Right lung (tissue), 2 donors: ENCODE measurements at regions not wholly inside any gene's neighbourhood (a gene's known extent, or its start where the extent isn't known, plus 50 kb on each side); places are given as distances from the start of the nearest gene placed in this dataset.
"Not testable (repeated sequence)": the region's sequence is repeated elsewhere in the genome, so short reads cannot be mapped to it uniquely, and the experiment has no call there.

Source experiments
- DNase-seq, 2 donors: peaks; one replicate each; pipeline ENCODE4 v3.0.0-alpha.2; 2013

GRCh38 chr2:34552337-34552736, 953.2 kb upstream of the FAM98A start:
- no peak for DNase-seq

DNA sequence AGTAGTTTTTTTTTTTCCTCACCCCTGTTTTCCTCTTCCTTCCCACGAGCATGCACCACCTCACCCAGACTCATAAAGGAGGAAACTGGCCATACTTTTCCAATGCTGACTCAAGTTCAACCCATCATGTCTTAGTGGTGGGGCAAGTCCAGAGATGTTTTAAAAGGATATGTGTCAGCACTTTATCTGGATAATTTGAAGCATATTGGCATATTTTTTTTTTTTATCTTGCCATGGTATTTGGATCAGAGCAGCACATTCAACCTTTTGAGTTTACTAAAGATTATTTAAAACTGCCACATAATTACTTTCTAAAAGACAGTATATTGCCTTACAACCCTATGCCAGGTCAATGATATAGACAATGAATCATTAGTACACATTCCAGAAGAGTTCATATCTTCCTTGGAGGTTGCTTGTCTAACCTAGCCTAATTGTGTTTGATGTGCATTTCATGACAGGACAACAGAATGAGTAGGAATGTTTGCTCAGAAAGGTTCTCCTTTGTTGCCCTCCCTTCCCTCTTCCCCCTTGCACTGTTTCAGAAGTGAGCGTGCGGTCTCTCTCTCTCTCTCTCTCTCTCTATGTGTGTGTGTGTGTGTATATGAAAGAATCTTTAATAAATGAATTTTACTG, 950.7 kb upstream of the FAM98A start:
- no peak for DNase-seq

DNA sequence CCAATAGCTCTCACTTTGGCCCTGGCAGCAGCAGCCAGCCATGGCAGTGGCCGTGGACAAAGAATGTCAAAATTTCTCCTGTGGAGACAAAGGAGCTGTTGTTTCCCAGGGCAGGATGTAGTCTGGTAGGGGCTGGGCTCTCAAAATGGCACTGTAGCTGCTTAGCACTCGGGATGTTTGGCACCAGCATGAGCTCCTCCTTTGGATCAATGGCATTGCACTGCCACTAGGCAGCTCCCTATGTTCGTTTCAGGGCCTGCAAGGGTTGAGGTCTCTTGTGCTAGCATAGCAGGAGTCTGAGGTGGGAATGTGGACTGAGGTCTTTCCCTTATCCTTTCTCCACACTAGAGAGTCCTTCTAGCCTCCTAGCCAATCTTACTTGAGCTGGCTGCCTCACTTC, 948.8 kb upstream of the FAM98A start:
- no peak for DNase-seq

- no peak for DNase-seq
Measured at GRCh38 chr2:34547340-34547739, 948.2 kb upstream of the FAM98A start.

- DNase-seq = no peak
Measured at GRCh38 chr2:34545486-34546136, 946.5 kb upstream of the FAM98A start.

GRCh38 chr2:34534761-34535160, 935.7 kb upstream of the FAM98A start:
- DNase-seq = peak; percentile 7 to 31

- no peak for DNase-seq
Measured at GRCh38 chr2:34534341-34534740, 935.2 kb upstream of the FAM98A start.

- DNase-seq = no peak
Measured at GRCh38 chr2:34533585-34534183, 934.6 kb upstream of the FAM98A start.

DNA sequence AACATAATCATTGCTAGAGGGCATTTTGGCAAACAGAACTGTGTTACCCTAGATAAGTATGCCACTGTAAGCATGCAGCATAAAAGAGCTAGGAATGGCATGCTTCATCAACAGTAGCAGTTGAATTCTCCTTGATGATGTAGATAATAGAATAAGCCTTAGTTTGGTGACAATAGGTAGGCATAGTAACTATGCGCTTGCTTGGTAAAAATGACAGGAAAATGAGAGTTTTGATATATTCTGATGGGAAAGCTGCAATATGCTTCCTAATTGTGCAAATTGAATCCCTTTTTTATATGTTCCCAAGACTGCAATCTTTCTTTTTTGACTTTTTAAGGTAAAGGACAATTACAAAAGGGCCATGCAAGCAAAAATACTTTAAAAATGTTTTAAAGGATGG, 930.9 kb upstream of the FAM98A start:
- DNase-seq = no peak

- no peak for DNase-seq
Measured at GRCh38 chr2:34523958-34524514, 924.9 kb upstream of the FAM98A start.

DNA sequence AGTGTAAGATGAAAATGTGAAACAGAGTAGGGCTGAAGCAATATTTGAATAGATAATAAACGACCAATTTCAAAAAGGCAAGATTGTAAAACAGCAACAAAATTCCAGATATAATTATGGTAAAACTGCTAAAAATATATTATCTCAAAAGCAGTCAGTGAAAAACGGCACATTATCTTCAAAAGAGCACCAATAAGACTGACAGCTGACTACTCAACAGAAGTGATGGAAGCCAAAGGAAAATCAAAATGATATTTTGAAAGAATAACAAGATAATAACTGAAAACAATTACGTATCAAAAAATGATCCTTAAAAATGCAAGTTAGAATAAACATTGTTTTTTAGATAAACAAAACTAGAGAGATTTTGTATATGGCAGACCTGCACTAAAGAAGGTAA, 920.6 kb upstream of the FAM98A start:
- DNase-seq = no peak

- DNase-seq = no peak
Measured at GRCh38 chr2:34498561-34498960, 899.5 kb upstream of the FAM98A start.

- not testable (repeated sequence) for DNase-seq
Measured at GRCh38 chr2:34494192-34494591, 895.1 kb upstream of the FAM98A start.

GRCh38 chr2:34492561-34493455, 893.7 kb upstream of the FAM98A start:
- DNase-seq = peak; percentile 56 to 80

DNA sequence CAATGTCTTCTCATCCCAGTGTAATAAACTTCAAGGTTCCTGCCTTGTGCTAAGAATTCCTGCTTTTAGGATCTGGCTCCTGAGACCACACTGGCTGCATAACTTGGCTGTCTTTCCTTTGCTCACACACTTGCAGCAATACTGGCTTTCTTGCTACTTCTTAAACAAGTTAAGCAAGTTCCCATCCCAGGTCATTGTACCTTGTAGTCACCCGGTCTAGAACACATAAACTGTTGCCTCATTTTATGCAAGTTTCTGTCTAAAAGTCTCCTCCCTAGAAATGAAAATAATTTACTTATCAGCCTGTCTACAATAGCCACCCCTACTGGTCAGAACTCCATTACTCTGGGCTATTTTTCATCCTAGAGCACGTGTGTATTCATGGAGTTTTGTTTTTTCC, 887.9 kb upstream of the FAM98A start:
- no peak for DNase-seq

- no peak for DNase-seq
Measured at GRCh38 chr2:34481542-34481941, 882.4 kb upstream of the FAM98A start.

GRCh38 chr2:34480366-34480765, 881.3 kb upstream of the FAM98A start:
- DNase-seq = no peak

DNA sequence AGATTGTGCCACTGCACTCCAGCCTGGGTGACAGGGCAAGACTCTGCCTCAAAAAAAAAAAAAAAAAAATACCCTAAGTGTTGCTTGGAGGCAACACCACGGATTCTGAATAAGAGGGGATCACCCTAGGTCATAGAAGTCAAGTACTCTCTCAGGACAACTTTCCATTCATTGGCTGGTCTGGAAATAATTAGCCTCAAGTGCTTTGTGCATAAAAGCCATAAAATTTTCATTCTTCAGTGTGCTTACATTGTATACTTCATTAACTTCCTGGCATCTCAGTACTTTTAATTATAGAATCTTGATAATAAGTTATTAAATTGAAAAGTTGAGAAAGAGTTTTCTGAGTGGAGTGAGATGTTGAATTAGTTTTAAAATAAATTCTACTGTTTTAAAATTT, 876.1 kb upstream of the FAM98A start:
- no peak for DNase-seq

- no peak for DNase-seq
Measured at GRCh38 chr2:34474646-34475045, 875.5 kb upstream of the FAM98A start.

DNA sequence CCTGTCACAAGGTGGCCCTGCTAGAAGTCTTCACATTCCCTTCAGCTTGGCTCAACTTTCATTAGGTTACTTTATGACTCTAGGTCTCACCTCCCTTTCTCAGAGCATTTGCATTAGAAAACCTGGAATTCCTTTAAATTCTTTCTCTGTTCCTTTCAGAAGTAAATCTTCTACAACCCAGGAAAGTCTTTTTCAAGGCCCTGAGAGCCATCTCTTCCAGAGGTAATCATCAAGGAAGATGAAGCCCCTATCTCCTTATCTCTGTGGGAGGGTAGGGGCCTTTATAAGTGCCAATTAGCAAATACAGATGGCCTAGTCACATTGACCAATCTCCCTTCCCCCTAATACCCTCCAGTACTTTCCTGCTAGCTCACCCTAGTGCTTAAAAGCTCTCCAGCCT, 848.0 kb upstream of the FAM98A start:
- DNase-seq = no peak

DNA sequence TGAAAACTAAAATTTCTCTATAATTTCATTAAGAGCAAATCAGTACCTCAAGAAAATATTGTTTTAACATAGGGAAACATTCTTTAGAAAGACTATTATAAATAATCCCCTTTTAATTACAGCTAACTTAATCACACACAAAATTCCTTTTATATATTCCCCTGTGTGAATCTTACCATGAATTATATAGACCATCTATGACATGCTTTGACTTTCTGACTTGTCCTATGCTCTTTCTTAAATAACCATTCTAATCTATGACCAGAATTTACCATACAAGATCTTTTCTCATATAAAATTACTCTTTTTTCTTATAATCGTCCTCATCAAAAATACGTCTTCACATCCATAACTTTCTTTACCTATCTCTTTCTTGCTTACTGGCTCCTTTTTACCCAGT, 824.2 kb upstream of the FAM98A start:
- DNase-seq = no peak

GRCh38 chr2:34419856-34420255, 820.8 kb upstream of the FAM98A start:
- no peak for DNase-seq
